ENCODE measurements at regions not wholly inside any gene's neighbourhood (a gene's known extent, or its start where the extent isn't known, plus 50 kb on each side); places are given as distances from the start of the nearest gene placed in this dataset.

- Histone ChIP-seq H3K27me3 (no peaks in the 10 kb centered on the region), H3K9me3 (no peaks in the 10 kb centered on the region), H3K36me3 (no peaks in the 10 kb centered on the region), H3K4me1 (peaks cover 0 to 4% of the 10 kb centered on the region in 2 donors), H3K27ac (no peak overlapping the region), H3K4me3 (no peak overlapping the region)
- no peak for TF ChIP-seq POLR2A (IDR thresholded peaks at IDR 0.05)
- TF ChIP-seq, protein P1, sequence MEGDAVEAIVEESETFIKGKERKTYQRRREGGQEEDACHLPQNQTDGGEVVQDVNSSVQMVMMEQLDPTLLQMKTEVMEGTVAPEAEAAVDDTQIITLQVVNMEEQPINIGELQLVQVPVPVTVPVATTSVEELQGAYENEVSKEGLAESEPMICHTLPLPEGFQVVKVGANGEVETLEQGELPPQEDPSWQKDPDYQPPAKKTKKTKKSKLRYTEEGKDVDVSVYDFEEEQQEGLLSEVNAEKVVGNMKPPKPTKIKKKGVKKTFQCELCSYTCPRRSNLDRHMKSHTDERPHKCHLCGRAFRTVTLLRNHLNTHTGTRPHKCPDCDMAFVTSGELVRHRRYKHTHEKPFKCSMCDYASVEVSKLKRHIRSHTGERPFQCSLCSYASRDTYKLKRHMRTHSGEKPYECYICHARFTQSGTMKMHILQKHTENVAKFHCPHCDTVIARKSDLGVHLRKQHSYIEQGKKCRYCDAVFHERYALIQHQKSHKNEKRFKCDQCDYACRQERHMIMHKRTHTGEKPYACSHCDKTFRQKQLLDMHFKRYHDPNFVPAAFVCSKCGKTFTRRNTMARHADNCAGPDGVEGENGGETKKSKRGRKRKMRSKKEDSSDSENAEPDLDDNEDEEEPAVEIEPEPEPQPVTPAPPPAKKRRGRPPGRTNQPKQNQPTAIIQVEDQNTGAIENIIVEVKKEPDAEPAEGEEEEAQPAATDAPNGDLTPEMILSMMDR (IDR thresholded peaks at IDR 0.05): no peak
- DNase-seq: no peak
- intact Hi-C loops (cut with DNase I; ENCODE audit: low total_unique reads): no loop called here
Observed at GRCh38 chr4:17203797-17204196, 305.4 kb upstream of the LDB2 start.

GRCh38 chr4:17197070-17197469 is 298.6 kb upstream of the LDB2 start:
- no peak overlapping the region for H3K4me3 ChIP-seq
- H3K9me3 ChIP-seq: no peaks in the 10 kb centered on the region
- H3K27me3 ChIP-seq: no peaks in the 10 kb centered on the region
- no peak overlapping the region for H3K27ac ChIP-seq
- no peak for DNase-seq
- TF ChIP-seq, protein P1 (IDR thresholded peaks at IDR 0.05): no peak
- no peak for TF ChIP-seq POLR2A (IDR thresholded peaks at IDR 0.05)
- no peaks in the 10 kb centered on the region for H3K36me3 ChIP-seq
- no peaks in the 10 kb centered on the region for H3K4me1 ChIP-seq
- intact Hi-C loops (cut with DNase I; ENCODE audit: low total_unique reads): no loop called here

DNA sequence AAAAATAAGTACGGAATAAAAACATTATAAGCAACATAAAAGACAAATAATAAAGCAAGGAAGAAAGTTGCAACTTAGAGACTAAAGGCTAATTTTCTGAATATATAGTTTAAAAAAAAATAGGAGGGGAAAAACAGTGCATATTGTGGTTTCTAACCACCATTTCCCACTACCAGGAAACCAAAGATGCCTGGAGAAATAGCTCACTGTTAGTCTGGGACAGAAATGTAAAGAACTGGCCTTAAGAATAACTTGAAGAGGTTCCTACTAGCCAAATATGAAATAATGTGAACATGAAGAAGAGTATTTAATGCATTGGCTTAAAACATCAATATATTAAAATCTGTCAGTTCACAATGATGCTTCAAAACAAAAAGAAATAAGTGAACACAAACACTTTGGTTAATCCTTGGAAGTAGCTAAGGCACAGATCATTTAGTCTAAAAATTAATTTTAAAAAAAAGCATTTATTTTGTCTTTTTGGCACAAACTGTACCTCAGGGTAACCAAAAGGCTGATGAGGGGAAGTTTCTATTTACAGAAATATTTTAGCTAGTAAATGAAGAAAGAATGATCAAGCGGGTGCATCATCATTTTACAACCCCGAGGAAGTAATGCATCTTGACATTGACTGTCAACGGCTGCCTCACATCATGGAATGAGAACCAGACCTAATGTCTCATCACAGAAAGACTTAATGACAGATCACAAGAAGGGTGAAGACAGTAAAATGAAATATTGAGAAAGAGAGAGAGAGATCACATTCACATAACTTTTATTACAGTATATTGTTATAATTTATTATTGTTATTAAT is 297.2 kb upstream of the LDB2 start:
- DNase-seq: no peak
- Histone ChIP-seq H3K27me3 (no peaks in the 10 kb centered on the region), H3K9me3 (no peaks in the 10 kb centered on the region), H3K36me3 (no peaks in the 10 kb centered on the region), H3K27ac (no peak overlapping the region), H3K4me1 (no peaks in the 10 kb centered on the region), H3K4me3 (no peak overlapping the region)
- intact Hi-C loops (cut with DNase I; ENCODE audit: low total_unique reads): no loop called here
- no peak for TF ChIP-seq POLR2A (IDR thresholded peaks at IDR 0.05)
- TF ChIP-seq, protein P1 (IDR thresholded peaks at IDR 0.05): no peak

DNA sequence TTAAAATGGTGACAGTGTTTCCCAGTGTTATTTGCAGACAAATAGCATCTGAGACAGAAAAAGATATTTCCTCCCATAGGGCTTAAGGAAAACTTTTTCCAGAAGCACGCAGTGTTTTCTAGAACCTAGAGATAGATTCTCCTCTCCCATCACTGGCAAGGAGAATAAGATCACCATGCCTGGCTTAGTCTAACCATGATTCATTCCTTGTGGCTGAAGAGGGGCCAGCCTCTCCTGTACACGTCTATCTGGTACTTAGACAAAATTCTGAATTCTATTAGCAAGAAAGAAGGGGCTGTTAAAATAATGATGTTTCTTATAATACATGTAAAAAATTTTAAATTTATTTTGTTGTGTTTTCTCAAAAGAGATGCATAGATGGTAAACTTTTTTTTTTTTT is 296.1 kb upstream of the LDB2 start:
- no peak for DNase-seq
- Histone ChIP-seq H3K4me3 (no peak overlapping the region), H3K27me3 (no peaks in the 10 kb centered on the region), H3K27ac (no peak overlapping the region), H3K4me1 (no peaks in the 10 kb centered on the region), H3K36me3 (no peaks in the 10 kb centered on the region), H3K9me3 (no peaks in the 10 kb centered on the region)
- intact Hi-C loops (cut with DNase I; ENCODE audit: low total_unique reads): no loop called here
- no peak for TF ChIP-seq POLR2A (IDR thresholded peaks at IDR 0.05)
- TF ChIP-seq, protein P1 (IDR thresholded peaks at IDR 0.05): no peak

DNA sequence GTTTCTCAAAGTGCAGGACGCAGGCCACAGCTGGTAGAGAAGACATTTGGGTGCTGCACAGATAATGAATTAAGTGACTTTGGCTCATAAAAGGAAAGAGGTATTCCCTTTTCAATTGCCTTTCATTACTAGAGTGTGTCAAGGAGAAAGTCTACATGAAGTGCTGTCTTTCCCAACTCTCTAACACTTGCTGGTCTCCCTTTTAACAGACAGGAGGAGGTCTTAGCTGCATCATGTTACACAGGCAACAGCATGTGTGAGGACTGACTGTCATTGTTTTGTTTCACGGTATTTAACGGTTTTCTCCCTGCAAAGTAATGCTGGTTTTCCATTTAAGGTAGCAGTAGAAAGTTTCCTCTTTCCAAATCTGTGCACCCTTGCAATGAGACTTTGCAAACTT is 291.3 kb upstream of the LDB2 start:
- no peak for TF ChIP-seq POLR2A (IDR thresholded peaks at IDR 0.05)
- TF ChIP-seq, protein P1 (IDR thresholded peaks at IDR 0.05): no peak
- no peak for DNase-seq
- intact Hi-C loops (cut with DNase I; ENCODE audit: low total_unique reads): no loop called here
- no peaks in the 10 kb centered on the region for H3K36me3 ChIP-seq
- H3K27ac ChIP-seq: peak overlapping the region; percentile 15
- H3K27me3 ChIP-seq: no peaks in the 10 kb centered on the region
- no peak overlapping the region for H3K4me3 ChIP-seq
- no peaks in the 10 kb centered on the region for H3K9me3 ChIP-seq
- H3K4me1 ChIP-seq: no peaks in the 10 kb centered on the region
